ENCODE measurements at regions not wholly inside any gene's neighbourhood (a gene's known extent, or its start where the extent isn't known, plus 50 kb on each side); places are given as distances from the start of the nearest gene placed in this dataset.

GRCh38 chr1:30300669-30301068, 422.7 kb downstream of the MATN1 start:
- TF ChIP-seq POLR2AphosphoS5 (IDR thresholded peaks at IDR 0.05; ENCODE audit: low read depth, low read length) (no peak), TAF1 (IDR thresholded peaks at IDR 0.05; ENCODE audit: borderline replicate concordance, low read depth, low read length) (no peak), POLR2A (IDR thresholded peaks at IDR 0.05; ENCODE audit: low read depth, low read length) (no peak)
- no peak for FAIRE-seq

GRCh38 chr1:30299393-30299792, 424.0 kb downstream of the MATN1 start:
- DNase-seq (ENCODE audit: insufficient read length) (no peak), FAIRE-seq (no peak)
- TF ChIP-seq TAF1 (IDR thresholded peaks at IDR 0.05; ENCODE audit: borderline replicate concordance, low read depth, low read length) (no peak), POLR2AphosphoS5 (IDR thresholded peaks at IDR 0.05; ENCODE audit: low read depth, low read length) (no peak), POLR2A (IDR thresholded peaks at IDR 0.05; ENCODE audit: low read depth, low read length) (no peak)

More at GRCh38 chr1:30300669-30301068, 422.7 kb downstream of the MATN1 start:
- no peak for DNase-seq (ENCODE audit: insufficient read length)

- no peak for DNase-seq (ENCODE audit: insufficient read length)
- FAIRE-seq = no peak
- TF ChIP-seq TAF1 (IDR thresholded peaks at IDR 0.05; ENCODE audit: borderline replicate concordance, low read depth, low read length) = no peak
- TF ChIP-seq POLR2AphosphoS5 (IDR thresholded peaks at IDR 0.05; ENCODE audit: low read depth, low read length) = no peak
- no peak for TF ChIP-seq POLR2A (IDR thresholded peaks at IDR 0.05; ENCODE audit: low read depth, low read length)
Observed at GRCh38 chr1:30295674-30296073, 427.7 kb downstream of the MATN1 start.

GRCh38 chr1:30295266-30295665, 428.1 kb downstream of the MATN1 start:
- DNase-seq (ENCODE audit: insufficient read length) = no peak
- TF ChIP-seq POLR2A (IDR thresholded peaks at IDR 0.05; ENCODE audit: low read depth, low read length) = no peak
- no peak for TF ChIP-seq TAF1 (IDR thresholded peaks at IDR 0.05; ENCODE audit: borderline replicate concordance, low read depth, low read length)
- TF ChIP-seq POLR2AphosphoS5 (IDR thresholded peaks at IDR 0.05; ENCODE audit: low read depth, low read length) = no peak
- FAIRE-seq = no peak

- FAIRE-seq = no peak
- TF ChIP-seq POLR2A (IDR thresholded peaks at IDR 0.05; ENCODE audit: low read depth, low read length) (no peak), POLR2AphosphoS5 (IDR thresholded peaks at IDR 0.05; ENCODE audit: low read depth, low read length) (no peak), TAF1 (IDR thresholded peaks at IDR 0.05; ENCODE audit: borderline replicate concordance, low read depth, low read length) (no peak)
- no peak for DNase-seq (ENCODE audit: insufficient read length)
Observed at GRCh38 chr1:30294508-30294907, 428.9 kb downstream of the MATN1 start.

GRCh38 chr1:30292451-30292850, 430.9 kb downstream of the MATN1 start:
- TF ChIP-seq TAF1 (IDR thresholded peaks at IDR 0.05; ENCODE audit: borderline replicate concordance, low read depth, low read length) (no peak), POLR2AphosphoS5 (IDR thresholded peaks at IDR 0.05; ENCODE audit: low read depth, low read length) (no peak), POLR2A (IDR thresholded peaks at IDR 0.05; ENCODE audit: low read depth, low read length) (no peak)
- FAIRE-seq (no peak), DNase-seq (ENCODE audit: insufficient read length) (no peak)

GRCh38 chr1:30291526-30291925, 431.9 kb downstream of the MATN1 start:
- TF ChIP-seq POLR2AphosphoS5 (IDR thresholded peaks at IDR 0.05; ENCODE audit: low read depth, low read length) = no peak
- no peak for TF ChIP-seq TAF1 (IDR thresholded peaks at IDR 0.05; ENCODE audit: borderline replicate concordance, low read depth, low read length)
- no peak for TF ChIP-seq POLR2A (IDR thresholded peaks at IDR 0.05; ENCODE audit: low read depth, low read length)
- no peak for DNase-seq (ENCODE audit: insufficient read length)
- FAIRE-seq = no peak

GRCh38 chr1:30290581-30290980, 432.8 kb downstream of the MATN1 start:
- no peak for DNase-seq (ENCODE audit: insufficient read length)
- FAIRE-seq = no peak

GRCh38 chr1:30287976-30288375, 435.4 kb downstream of the MATN1 start:
- no peak for FAIRE-seq
- TF ChIP-seq TAF1 (IDR thresholded peaks at IDR 0.05; ENCODE audit: borderline replicate concordance, low read depth, low read length) = no peak
- TF ChIP-seq POLR2AphosphoS5 (IDR thresholded peaks at IDR 0.05; ENCODE audit: low read depth, low read length) = no peak
- TF ChIP-seq POLR2A (IDR thresholded peaks at IDR 0.05; ENCODE audit: low read depth, low read length) = no peak

More at GRCh38 chr1:30290581-30290980, 432.8 kb downstream of the MATN1 start:
- TF ChIP-seq POLR2A (IDR thresholded peaks at IDR 0.05; ENCODE audit: low read depth, low read length) (no peak), POLR2AphosphoS5 (IDR thresholded peaks at IDR 0.05; ENCODE audit: low read depth, low read length) (no peak), TAF1 (IDR thresholded peaks at IDR 0.05; ENCODE audit: borderline replicate concordance, low read depth, low read length) (no peak)

GRCh38 chr1:30286988-30287839, 436.2 kb downstream of the MATN1 start:
- TF ChIP-seq TAF1 (IDR thresholded peaks at IDR 0.05; ENCODE audit: borderline replicate concordance, low read depth, low read length) (no peak), POLR2AphosphoS5 (IDR thresholded peaks at IDR 0.05; ENCODE audit: low read depth, low read length) (no peak), POLR2A (IDR thresholded peaks at IDR 0.05; ENCODE audit: low read depth, low read length) (no peak)
- DNase-seq (ENCODE audit: insufficient read length) = no peak

More at GRCh38 chr1:30287976-30288375, 435.4 kb downstream of the MATN1 start:
- no peak for DNase-seq (ENCODE audit: insufficient read length)

GRCh38 chr1:30286241-30286987, 437.0 kb downstream of the MATN1 start:
- no peak for TF ChIP-seq POLR2AphosphoS5 (IDR thresholded peaks at IDR 0.05; ENCODE audit: low read depth, low read length)
- no peak for TF ChIP-seq TAF1 (IDR thresholded peaks at IDR 0.05; ENCODE audit: borderline replicate concordance, low read depth, low read length)
- TF ChIP-seq POLR2A (IDR thresholded peaks at IDR 0.05; ENCODE audit: low read depth, low read length) = no peak
- FAIRE-seq = no peak
- DNase-seq (ENCODE audit: insufficient read length) = no peak

More at GRCh38 chr1:30286988-30287839, 436.2 kb downstream of the MATN1 start:
- no peak for FAIRE-seq
